Activated T-helper 1 cell treated with anti-CD3 and anti-CD28 coated beads, Interleukin-12 subunit alpha, Interleukin-12 subunit beta, Interleukin-2, Interleukin-4 antibody, amounts not matched to agents 30 ng/mL and 10 ng/mL and 1 ng/mL, durations not matched to agents 14 hours and 24 hours and 36 hours (primary cell): ENCODE measurements at regions not wholly inside any gene's neighbourhood (a gene's known extent, or its start where the extent isn't known, plus 50 kb on each side); places are given as distances from the start of the nearest gene placed in this dataset.

Experiments
- DNase-seq: peaks from one replicate; pipeline ENCODE4 v3.0.0; 2021; ENCODE audit warnings: low spot score
- H3K27ac Mint-ChIP-seq: one replicate; pipeline ENCODE4 v1.8.0; 2021; ENCODE audit warnings: mild to moderate bottlenecking, mixed read lengths
- H3K27me3 Mint-ChIP-seq: one replicate; pipeline ENCODE4 v1.8.0; 2022; ENCODE audit warnings: mild to moderate bottlenecking, moderate library complexity, mixed read lengths; ENCODE audit not compliant: insufficient read depth
- H3K36me3 Mint-ChIP-seq: one replicate; pipeline ENCODE4 v1.8.0; 2021; ENCODE audit warnings: low read depth, mixed read lengths
- H3K4me1 Mint-ChIP-seq: one replicate; pipeline ENCODE4 v1.8.0; 2021; ENCODE audit warnings: low read depth, mixed read lengths
- H3K4me3 Mint-ChIP-seq: one replicate; pipeline ENCODE4 v1.8.0; 2021; ENCODE audit warnings: mild to moderate bottlenecking, moderate library complexity, mixed read lengths
- H3K9me3 Mint-ChIP-seq: one replicate; pipeline ENCODE4 v1.8.0; 2021; ENCODE audit warnings: mixed read lengths
- intact Hi-C: fragments of 100-400 bp; cut with micrococcal nuclease; formaldehyde crosslinking; loops from one replicate; pipeline ENCODE4 v1.15.1; 2024

DNA sequence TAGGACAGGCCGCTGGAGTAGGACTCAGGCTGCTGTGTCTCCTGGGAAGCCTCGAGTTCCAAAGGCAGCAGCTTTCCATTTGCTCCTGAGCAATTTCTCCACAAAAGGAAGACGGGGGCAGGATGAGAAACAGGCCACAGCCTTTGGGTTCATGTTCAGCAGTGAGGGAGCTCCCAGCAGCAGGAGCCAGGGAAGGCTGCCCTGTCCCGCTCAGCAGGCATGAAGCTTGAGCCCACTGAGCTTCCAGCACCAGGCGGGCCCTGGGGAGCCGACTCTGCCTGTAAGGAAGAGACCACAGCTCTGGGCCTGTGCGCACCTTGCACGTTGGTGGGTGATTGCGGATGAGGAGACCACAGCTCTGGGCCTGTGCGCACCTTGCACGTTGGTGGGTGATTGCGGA is 527.2 kb downstream of the TCERG1L start:
- Mint-ChIP-seq H3K4me1 (no peaks in the 10 kb centered on the region), H3K27me3 (no peaks in the 10 kb centered on the region), H3K27ac (no peak overlapping the region), H3K9me3 (no peaks in the 10 kb centered on the region), H3K4me3 (no peak overlapping the region), H3K36me3 (no peaks in the 10 kb centered on the region)
- DNase-seq = no peak
- intact Hi-C loops = no loop called here

DNA sequence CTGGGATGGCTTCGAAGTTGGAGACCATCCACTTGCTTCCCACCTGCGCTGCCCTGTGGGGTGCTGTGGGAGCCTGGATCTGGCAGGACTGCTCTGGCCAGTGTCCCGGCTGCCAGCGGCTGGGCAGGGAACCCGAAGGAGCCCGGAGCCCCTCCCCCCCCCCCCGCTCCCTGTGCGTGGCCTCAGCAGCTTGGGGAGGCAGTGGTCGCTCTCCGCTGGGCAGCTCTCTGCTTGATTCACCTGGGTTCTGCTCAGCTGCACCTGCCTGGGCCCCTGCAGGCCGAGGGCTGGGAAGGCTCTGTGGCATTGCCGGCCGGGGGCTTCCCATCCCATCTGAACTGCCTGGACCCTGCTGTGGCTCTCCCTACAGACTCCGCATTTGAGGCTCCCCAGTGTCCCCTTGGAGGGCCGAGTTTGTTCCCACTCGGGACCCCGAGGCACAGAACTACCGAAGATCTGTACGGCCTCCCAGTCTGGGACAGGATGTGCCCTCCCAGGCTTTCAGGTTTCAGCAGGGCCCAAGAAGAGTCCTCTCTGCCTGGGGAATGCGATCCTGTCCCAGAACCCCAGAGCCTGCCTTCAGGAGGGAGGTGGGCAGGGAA is 525.1 kb downstream of the TCERG1L start:
- no peak overlapping the region for H3K4me3 Mint-ChIP-seq
- no peaks in the 10 kb centered on the region for H3K36me3 Mint-ChIP-seq
- no peaks in the 10 kb centered on the region for H3K27me3 Mint-ChIP-seq
- H3K4me1 Mint-ChIP-seq = no peaks in the 10 kb centered on the region
- no peaks in the 10 kb centered on the region for H3K9me3 Mint-ChIP-seq
- H3K27ac Mint-ChIP-seq = no peak overlapping the region
- intact Hi-C loops = no loop called here
- DNase-seq = no peak

DNA sequence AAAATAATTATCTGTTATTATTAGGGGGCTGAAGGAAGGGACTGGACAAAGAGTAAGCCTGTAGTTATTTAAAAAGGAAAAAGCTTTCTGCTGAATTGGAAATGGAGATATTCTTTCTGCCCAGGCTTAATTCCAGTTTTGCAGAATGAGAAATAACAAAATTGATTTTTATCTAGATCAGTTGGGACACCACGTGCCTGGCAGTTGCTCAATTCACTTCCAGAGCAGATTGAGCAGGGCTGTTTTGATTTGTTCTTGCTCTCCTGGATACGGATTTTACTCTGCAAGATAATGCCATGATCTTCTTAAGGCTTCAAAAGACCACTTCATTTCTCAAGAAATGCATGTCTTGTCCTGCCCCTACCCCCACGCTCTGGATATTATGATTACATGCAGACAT is 524.3 kb downstream of the TCERG1L start:
- Mint-ChIP-seq H3K36me3 (no peaks in the 10 kb centered on the region), H3K9me3 (no peaks in the 10 kb centered on the region), H3K4me3 (no peak overlapping the region), H3K4me1 (no peaks in the 10 kb centered on the region), H3K27me3 (no peaks in the 10 kb centered on the region), H3K27ac (no peak overlapping the region)
- DNase-seq = no peak
- intact Hi-C loops = no loop called here

DNA sequence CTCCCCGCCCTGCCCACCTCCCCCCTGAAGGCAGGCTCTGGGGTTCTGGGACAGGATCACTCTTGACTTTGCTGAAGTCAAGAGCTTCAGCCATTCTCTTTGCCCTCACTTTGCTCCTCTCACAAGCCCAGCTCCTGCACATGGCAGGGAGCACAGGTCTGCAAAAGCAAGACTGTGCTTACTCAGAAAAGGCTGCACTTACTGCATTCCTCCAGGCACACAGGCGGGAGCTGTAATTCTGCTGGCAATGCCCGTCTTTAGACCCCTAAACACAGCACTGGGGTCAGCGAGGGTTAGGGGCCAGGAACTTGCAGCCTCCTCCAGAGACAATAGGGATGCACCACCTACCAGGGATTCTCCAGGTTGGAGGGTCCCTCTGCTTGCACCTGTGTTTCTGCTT is 523.7 kb downstream of the TCERG1L start:
- intact Hi-C loops = no loop called here
- Mint-ChIP-seq H3K4me3 (no peak overlapping the region), H3K36me3 (no peaks in the 10 kb centered on the region), H3K27ac (no peak overlapping the region), H3K9me3 (no peaks in the 10 kb centered on the region), H3K27me3 (no peaks in the 10 kb centered on the region), H3K4me1 (no peaks in the 10 kb centered on the region)
- DNase-seq = no peak

DNA sequence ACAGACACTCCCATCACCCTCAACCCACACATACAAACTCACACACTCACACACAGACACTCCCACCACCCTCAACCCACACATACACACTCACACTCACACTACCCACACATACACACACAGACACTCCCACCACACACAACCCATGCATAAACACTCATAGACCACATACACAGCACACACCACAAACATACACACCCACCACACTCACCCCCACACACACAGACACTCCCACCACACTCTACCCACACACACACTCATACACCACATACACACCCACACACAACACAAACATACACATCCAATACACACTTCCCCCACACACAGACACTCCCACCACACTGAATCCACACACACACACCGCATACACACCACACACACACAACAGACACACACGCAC is 521.2 kb downstream of the TCERG1L start:
- H3K27ac Mint-ChIP-seq = no peak overlapping the region
- intact Hi-C loops = no loop called here

DNA sequence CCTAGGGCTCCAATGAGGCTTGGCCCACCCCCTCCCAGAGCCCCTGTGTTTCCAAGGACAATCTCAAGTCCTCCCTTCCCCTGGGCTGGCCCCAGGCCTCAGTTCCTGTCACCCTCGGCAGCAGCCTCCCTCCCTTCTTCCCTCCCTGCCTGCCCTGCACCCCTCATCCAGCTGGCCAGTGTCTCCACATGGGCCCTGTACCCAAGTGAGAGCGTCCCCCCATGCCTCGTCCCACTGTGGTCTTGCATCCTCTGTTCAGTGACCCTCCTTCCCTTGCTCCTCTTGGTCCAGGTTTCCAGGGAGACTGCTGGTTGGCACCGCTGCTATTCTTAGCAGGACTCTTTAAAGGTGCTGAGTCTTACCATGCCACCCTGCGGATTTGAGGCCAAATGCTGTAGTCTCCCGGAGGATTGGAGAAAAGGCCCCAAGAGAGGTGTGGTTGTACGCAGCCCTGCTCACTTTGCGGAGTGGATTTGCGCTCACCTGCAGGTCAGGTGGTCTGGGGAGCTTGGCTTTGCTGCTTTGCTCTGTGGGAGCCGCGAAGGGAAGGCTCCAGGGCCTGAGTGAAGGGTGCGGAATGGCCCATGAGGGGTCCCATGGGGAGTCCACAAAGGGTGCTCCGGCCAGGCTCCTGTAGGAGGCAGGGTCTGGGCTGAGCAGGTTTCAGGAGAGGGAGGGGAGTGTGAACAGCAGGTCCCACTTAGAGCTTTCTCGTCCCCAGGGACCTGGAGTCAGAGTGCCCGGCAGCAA is 519.2 kb downstream of the TCERG1L start:
- Mint-ChIP-seq H3K4me1 (no peaks in the 10 kb centered on the region), H3K27ac (no peak overlapping the region), H3K4me3 (no peak overlapping the region), H3K9me3 (no peaks in the 10 kb centered on the region), H3K36me3 (no peaks in the 10 kb centered on the region), H3K27me3 (no peaks in the 10 kb centered on the region)
- no peak for DNase-seq
- intact Hi-C loops = no loop called here

More for the DNA sequence above, 521.2 kb downstream of the TCERG1L start:
- no peaks in the 10 kb centered on the region for H3K27me3 Mint-ChIP-seq
- H3K4me3 Mint-ChIP-seq = no peak overlapping the region
- no peaks in the 10 kb centered on the region for H3K9me3 Mint-ChIP-seq
- no peaks in the 10 kb centered on the region for H3K36me3 Mint-ChIP-seq
- no peak for DNase-seq
- no peaks in the 10 kb centered on the region for H3K4me1 Mint-ChIP-seq

DNA sequence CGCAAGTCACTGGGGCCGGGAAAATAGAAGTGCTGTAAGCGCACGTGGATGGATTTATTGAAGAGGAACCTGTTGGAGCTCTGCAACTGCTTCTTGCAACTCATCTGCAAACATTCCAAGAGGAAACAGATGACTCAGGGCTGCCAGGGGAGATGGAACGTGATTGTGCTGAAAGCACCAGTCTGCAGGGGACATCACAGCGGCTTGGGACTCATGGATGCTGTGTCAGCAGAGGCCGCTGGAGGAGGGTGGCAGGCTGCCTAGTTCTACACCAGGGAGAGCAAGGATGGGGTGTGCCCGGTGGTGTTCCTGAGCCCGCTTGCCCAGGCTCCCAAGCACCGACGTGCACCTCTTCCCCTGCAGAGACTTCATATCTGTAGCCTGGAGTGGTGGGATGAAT is 515.7 kb downstream of the TCERG1L start:
- Mint-ChIP-seq H3K4me3 (no peak overlapping the region), H3K27ac (no peak overlapping the region), H3K36me3 (no peaks in the 10 kb centered on the region), H3K4me1 (no peaks in the 10 kb centered on the region), H3K9me3 (no peaks in the 10 kb centered on the region), H3K27me3 (no peaks in the 10 kb centered on the region)
- intact Hi-C loops = no loop called here
- no peak for DNase-seq

DNA sequence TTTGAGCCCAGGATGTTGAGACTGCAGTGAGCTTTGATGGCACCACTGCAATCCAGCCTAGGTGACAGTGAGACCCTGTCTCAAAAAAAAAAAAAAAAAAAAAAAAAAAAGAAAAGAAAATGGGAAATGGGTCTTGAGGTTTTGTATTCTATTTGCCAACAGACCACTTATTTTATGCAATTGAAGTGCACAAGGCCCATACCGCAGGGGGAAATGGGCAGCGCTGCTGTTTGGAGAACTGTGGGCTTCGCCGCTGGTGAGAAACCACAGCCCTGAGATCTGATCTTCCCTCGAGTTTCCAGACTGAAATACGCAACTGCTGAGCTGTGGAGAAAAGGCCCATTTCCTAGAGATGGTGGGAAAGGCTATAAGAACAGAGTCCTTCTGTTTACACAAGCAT is 512.0 kb downstream of the TCERG1L start:
- intact Hi-C loops = no loop called here
- Mint-ChIP-seq H3K36me3 (no peaks in the 10 kb centered on the region), H3K27me3 (no peaks in the 10 kb centered on the region), H3K4me3 (no peak overlapping the region), H3K27ac (no peak overlapping the region), H3K9me3 (no peaks in the 10 kb centered on the region), H3K4me1 (no peaks in the 10 kb centered on the region)
- DNase-seq = no peak

DNA sequence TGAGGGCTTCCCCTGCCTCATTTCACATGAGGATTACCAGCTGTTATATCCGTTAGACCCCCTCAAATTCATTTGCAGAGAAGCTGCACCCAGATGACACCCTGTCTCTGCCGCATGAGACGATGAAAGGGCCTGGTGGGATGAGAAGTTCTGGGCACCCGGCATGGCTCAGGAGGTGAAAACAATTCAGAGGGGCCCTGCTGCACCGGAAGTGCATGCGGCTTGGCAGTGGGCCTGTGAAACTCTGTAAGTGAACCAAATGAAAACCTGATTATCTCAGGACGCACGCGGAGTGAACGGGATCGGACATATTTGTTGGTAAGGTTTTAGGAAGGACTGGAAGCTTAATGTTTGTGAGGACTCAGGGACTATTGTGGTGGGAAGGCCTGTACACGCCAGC is 511.2 kb downstream of the TCERG1L start:
- no peaks in the 10 kb centered on the region for H3K36me3 Mint-ChIP-seq
- H3K4me3 Mint-ChIP-seq = no peak overlapping the region
- intact Hi-C loops = no loop called here
- H3K27ac Mint-ChIP-seq = no peak overlapping the region
- no peaks in the 10 kb centered on the region for H3K27me3 Mint-ChIP-seq
- no peak for DNase-seq
- H3K4me1 Mint-ChIP-seq = no peaks in the 10 kb centered on the region
- H3K9me3 Mint-ChIP-seq = no peaks in the 10 kb centered on the region

DNA sequence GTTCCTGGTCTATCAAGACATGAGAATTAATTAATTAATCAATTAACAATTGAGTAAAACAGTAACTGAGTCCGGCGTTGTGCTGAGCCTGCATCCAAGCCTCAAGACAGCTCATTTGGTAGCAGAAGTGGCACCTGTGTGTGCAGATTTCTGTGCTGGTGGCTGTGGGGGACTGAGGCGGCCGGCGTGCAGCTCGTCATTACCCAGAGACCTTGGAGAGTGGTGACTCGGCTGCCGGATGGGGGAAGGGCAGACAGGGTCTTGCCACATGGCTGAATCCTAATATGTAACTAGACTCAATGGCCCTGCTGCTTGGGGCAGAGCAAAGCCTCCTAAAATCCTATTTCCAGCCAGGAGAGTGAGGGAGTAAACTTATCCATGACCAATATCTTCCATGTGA is 510.2 kb downstream of the TCERG1L start:
- intact Hi-C loops = no loop called here
- no peak overlapping the region for H3K4me3 Mint-ChIP-seq
- no peaks in the 10 kb centered on the region for H3K27me3 Mint-ChIP-seq
- no peak for DNase-seq
- no peak overlapping the region for H3K27ac Mint-ChIP-seq
- no peaks in the 10 kb centered on the region for H3K36me3 Mint-ChIP-seq
- no peaks in the 10 kb centered on the region for H3K4me1 Mint-ChIP-seq
- H3K9me3 Mint-ChIP-seq = no peaks in the 10 kb centered on the region

DNA sequence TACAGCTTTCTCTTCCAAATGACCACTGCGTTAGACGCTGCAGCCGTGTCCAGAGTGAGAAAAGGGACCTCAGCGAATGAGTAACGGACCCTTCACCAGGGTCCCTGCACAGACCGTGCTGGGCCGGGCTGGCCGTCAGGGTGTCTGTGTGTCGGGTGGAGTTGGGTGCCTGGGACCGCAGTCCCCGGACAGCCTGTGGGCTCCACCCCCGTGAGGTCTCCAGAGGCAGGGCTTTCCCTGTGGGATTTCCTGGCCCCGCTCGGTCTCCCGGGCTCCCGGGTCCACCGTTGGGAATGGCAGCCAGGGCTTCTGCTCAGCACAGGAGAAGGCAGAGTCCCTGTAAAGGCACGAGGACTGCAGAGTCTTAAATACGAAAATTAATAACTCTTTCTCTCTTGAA is 509.7 kb downstream of the TCERG1L start:
- H3K27me3 Mint-ChIP-seq = no peaks in the 10 kb centered on the region
- DNase-seq = no peak
- H3K36me3 Mint-ChIP-seq = no peaks in the 10 kb centered on the region
- H3K27ac Mint-ChIP-seq = no peak overlapping the region
- H3K4me1 Mint-ChIP-seq = no peaks in the 10 kb centered on the region
- intact Hi-C loops = no loop called here
- H3K4me3 Mint-ChIP-seq = no peak overlapping the region
- H3K9me3 Mint-ChIP-seq = no peaks in the 10 kb centered on the region

DNA sequence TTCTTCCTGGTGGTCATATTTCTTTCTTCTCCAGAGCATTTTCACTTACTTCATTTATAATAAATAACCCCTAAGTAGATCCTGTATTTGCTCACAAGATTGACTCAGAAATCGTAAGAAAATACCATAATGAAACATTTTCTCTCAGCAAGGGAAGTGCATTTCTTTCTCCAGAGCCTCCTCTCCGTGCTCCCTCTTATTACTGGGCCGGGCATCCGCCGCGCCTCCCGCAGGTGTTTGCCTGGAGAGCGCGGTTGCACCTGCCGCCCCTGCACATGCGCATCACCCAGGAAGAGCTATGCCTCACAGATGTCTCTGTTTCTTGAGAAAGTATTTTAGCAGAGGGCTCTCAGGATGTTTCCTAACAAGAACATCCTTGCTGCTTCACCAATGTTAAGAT is 509.2 kb downstream of the TCERG1L start:
- intact Hi-C loops = no loop called here
- Mint-ChIP-seq H3K27me3 (no peaks in the 10 kb centered on the region), H3K36me3 (no peaks in the 10 kb centered on the region), H3K4me3 (no peak overlapping the region), H3K9me3 (no peaks in the 10 kb centered on the region), H3K27ac (no peak overlapping the region), H3K4me1 (no peaks in the 10 kb centered on the region)
- DNase-seq = no peak

DNA sequence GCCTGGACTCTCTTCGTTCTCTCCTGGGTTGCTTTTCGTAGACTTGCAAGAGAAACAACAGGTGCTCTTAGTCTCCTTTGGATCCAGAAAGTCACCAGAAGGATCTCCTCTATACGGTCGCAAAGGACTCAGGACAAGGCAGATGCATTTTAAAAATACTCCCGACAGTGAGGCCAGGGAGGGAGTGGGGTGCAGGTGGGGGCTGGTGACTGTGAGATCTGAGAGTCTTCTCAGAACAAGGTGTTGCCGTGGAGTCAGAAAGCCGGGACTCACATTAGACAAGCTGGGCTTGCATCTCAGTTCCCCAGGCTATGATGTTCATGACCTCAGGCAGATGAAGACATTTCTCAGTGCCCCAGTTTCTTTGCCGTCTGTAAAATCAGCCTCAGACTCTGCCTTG is 507.2 kb downstream of the TCERG1L start:
- no peaks in the 10 kb centered on the region for H3K9me3 Mint-ChIP-seq
- no peak overlapping the region for H3K27ac Mint-ChIP-seq
- H3K36me3 Mint-ChIP-seq = no peaks in the 10 kb centered on the region
- intact Hi-C loops = no loop called here
- no peak overlapping the region for H3K4me3 Mint-ChIP-seq
- no peak for DNase-seq
- H3K27me3 Mint-ChIP-seq = no peaks in the 10 kb centered on the region
- no peaks in the 10 kb centered on the region for H3K4me1 Mint-ChIP-seq
